AG09319 (cell line): ENCODE measurements at regions not wholly inside any gene's neighbourhood (a gene's known extent, or its start where the extent isn't known, plus 50 kb on each side); places are given as distances from the start of the nearest gene placed in this dataset.

Experiments used
- DNase-seq: peaks from one replicate; pipeline ENCODE4 v3.0.0-alpha.2; 2010; ENCODE audit warnings: low read depth; ENCODE audit errors: extremely low read depth
- TF ChIP-seq, protein P1 (sequence below): IDR thresholded peaks from 2 replicates; pipeline ENCODE4 v1.5.1; 2011; ENCODE audit warnings: low read depth, mild to moderate bottlenecking, inconsistent platforms, low read length, moderate library complexity

- DNase-seq: no peak
- TF ChIP-seq, protein P1, sequence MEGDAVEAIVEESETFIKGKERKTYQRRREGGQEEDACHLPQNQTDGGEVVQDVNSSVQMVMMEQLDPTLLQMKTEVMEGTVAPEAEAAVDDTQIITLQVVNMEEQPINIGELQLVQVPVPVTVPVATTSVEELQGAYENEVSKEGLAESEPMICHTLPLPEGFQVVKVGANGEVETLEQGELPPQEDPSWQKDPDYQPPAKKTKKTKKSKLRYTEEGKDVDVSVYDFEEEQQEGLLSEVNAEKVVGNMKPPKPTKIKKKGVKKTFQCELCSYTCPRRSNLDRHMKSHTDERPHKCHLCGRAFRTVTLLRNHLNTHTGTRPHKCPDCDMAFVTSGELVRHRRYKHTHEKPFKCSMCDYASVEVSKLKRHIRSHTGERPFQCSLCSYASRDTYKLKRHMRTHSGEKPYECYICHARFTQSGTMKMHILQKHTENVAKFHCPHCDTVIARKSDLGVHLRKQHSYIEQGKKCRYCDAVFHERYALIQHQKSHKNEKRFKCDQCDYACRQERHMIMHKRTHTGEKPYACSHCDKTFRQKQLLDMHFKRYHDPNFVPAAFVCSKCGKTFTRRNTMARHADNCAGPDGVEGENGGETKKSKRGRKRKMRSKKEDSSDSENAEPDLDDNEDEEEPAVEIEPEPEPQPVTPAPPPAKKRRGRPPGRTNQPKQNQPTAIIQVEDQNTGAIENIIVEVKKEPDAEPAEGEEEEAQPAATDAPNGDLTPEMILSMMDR: no peak
Observed at GRCh38 chr14:28467611-28468010, 299.0 kb upstream of the FOXG1 start.

DNA sequence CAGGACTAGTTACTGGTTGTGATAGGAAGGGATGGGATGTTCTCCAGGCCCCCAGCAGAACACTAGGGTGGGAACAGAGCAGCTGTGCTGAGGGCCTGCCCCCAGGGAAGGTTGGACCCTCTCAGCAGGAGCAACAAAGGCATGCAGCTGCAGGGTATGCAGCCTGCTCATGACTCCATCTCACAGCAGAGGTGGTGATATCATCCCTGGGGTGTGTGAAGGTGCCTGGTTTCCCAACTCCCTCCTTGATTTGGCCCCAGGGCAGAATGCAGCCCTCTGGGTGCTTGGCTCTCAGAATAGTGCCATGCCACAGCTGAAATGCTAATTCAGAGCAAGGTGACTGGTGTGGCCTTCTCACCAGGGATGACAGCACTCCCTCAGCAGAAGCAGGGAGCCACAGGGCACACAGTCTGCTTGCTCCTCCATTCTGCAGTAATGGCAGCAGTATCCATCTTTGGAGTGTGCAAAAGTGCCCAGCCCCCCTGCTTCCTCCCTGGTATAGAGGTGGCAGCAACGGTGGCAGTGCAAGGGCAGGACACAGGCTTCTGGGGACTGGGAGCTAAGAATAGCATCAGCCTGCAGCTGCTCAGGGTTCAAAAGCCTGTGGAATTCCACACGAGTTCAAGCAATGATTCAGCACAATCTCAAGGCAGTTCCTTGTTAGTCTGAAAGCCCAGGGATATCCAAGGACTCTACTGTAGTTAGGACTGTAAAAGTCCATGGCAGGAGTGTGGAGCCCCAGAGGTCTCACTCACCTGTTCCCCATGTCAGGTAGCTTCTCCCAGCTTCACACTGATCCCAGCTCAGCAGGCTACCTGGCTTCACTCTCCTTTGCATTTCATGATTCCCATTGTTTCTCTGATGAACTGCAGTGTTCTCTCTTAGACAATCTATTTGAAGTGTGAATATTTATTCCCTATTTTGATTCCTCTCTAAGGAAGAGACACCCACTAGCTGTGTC lies 298.1 kb upstream of the FOXG1 start:
- DNase-seq: no peak

GRCh38 chr14:28482251-28483040 lies 284.1 kb upstream of the FOXG1 start:
- TF ChIP-seq, protein P1: no peak
- DNase-seq: no peak

More for the DNA sequence above, 298.1 kb upstream of the FOXG1 start:
- TF ChIP-seq, protein P1: no peak

GRCh38 chr14:28483506-28483905 lies 283.1 kb upstream of the FOXG1 start:
- no peak for DNase-seq
- TF ChIP-seq, protein P1: no peak

DNA sequence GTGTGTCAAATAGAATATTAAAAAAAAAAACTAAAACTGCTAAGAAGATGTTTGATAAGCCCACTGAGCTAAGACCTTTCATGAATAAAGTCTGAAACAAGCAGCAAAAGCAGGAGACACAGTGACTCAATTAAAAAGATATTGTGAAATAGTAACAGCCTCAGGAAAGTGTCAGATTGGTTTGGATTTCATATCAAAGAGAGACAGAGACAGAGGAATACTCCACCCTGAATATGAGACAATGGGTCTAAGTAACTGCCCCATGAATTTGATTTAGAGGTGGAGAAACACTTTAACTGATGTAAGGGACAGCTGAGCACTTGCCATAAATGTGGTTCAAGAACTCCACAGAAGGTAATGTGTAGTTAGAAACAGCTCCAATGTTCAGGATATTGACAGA lies 277.9 kb upstream of the FOXG1 start:
- TF ChIP-seq, protein P1: no peak
- DNase-seq: no peak

DNA sequence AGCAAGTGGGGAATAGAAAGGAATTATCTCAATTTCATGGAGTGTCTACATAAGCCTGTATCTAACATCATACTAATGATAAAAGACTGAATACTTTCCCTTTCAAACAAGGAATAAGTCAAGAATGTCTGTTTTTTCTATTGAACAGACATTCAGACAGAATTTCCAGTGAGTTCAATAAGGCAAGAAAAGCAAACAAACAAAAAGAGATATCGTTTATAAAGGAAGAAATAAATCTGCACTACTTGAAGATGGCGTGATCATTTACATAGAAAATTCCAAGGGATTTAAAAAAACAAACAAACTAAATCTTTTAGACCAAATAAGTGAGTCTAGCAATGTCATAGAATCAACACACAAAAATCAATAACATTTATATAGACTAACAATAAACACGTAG lies 273.1 kb upstream of the FOXG1 start:
- no peak for DNase-seq
- TF ChIP-seq, protein P1: no peak

GRCh38 chr14:28494196-28494595 lies 272.4 kb upstream of the FOXG1 start:
- TF ChIP-seq, protein P1: no peak
- DNase-seq: no peak
